H9 (cell line): ENCODE measurements at regions not wholly inside any gene's neighbourhood (a gene's known extent, or its start where the extent isn't known, plus 50 kb on each side); places are given as distances from the start of the nearest gene placed in this dataset.

Source experiments
- DNase-seq: peaks from one replicate; pipeline ENCODE4 v3.0.0-alpha.2; 2017
- H2AFZ ChIP-seq: one replicate; pipeline ENCODE4 v1.6.1; 2013; ENCODE audit warnings: mild to moderate bottlenecking, low read length, control low read depth, moderate library complexity
- H2AK5ac ChIP-seq: 2 replicates; pipeline ENCODE4 v1.6.1; 2013; ENCODE audit warnings: low read length, control low read depth, mixed read lengths; ENCODE audit not compliant: insufficient read length
- H2BK120ac ChIP-seq: one replicate; pipeline ENCODE4 v1.6.1; 2013; ENCODE audit warnings: low read depth, mild to moderate bottlenecking, low read length, control low read depth, inconsistent platforms; ENCODE audit not compliant: poor library complexity, severe bottlenecking
- H2BK12ac ChIP-seq: 2 replicates; pipeline ENCODE4 v1.6.1; 2013; ENCODE audit warnings: low read length, control low read depth, mixed read lengths, low read depth; ENCODE audit not compliant: insufficient read length
- H2BK15ac ChIP-seq: 2 replicates; pipeline ENCODE4 v1.6.1; 2013; ENCODE audit warnings: low read depth, low read length, control low read depth
- H2BK20ac ChIP-seq: one replicate; pipeline ENCODE4 v1.6.1; 2013; ENCODE audit warnings: low read depth, mild to moderate bottlenecking, low read length, control low read depth, inconsistent platforms; ENCODE audit not compliant: poor library complexity, severe bottlenecking
- H2BK5ac ChIP-seq: 2 replicates; pipeline ENCODE4 v1.6.1; 2013; ENCODE audit warnings: low read length, control low read depth, mixed read lengths; ENCODE audit not compliant: insufficient read length
- H3K14ac ChIP-seq: 2 replicates; pipeline ENCODE4 v1.6.1; 2013; ENCODE audit warnings: low read length, control low read depth; ENCODE audit not compliant: insufficient read depth
- H3K18ac ChIP-seq: 2 replicates; pipeline ENCODE4 v1.6.1; 2013; ENCODE audit warnings: low read depth, mild to moderate bottlenecking, mixed read lengths, low read length, control low read depth; ENCODE audit not compliant: insufficient read length
- H3K23ac ChIP-seq: 2 replicates; pipeline ENCODE4 v1.6.1; 2013; ENCODE audit warnings: low read length, control low read depth, mixed read lengths, low read depth; ENCODE audit not compliant: insufficient read length
- H3K23me2 ChIP-seq: 2 replicates; pipeline ENCODE4 v1.6.1; 2013; ENCODE audit warnings: low read depth, mild to moderate bottlenecking, mixed read lengths, low read length, control low read depth; ENCODE audit not compliant: insufficient read length, poor library complexity, severe bottlenecking
- H3K27ac ChIP-seq: 2 replicates; pipeline ENCODE4 v1.5.1; 2013; ENCODE audit warnings: low read length, control low read depth, mixed read lengths, low read depth; ENCODE audit not compliant: insufficient read length
- H3K27me3 ChIP-seq: 2 replicates; pipeline ENCODE4 v1.6.1; 2013; ENCODE audit warnings: low read length, control low read depth, inconsistent platforms; ENCODE audit not compliant: insufficient read depth
- H3K4ac ChIP-seq: 2 replicates; pipeline ENCODE4 v1.6.1; 2013; ENCODE audit warnings: low read depth, mild to moderate bottlenecking, control low read depth, inconsistent platforms, low read length, moderate library complexity
- H3K4me1 ChIP-seq: 2 replicates; pipeline ENCODE4 v1.6.1; 2013; ENCODE audit warnings: low read length, control low read depth, inconsistent platforms; ENCODE audit not compliant: insufficient read depth
- H3K4me2 ChIP-seq: 2 replicates; pipeline ENCODE4 v1.6.1; 2013; ENCODE audit warnings: low read length, control low read depth, mixed read lengths; ENCODE audit not compliant: insufficient read length, insufficient read depth
- H3K56ac ChIP-seq: 2 replicates; pipeline ENCODE4 v1.6.1; 2013; ENCODE audit warnings: low read depth, mild to moderate bottlenecking, mixed read lengths, low read length, control low read depth; ENCODE audit not compliant: insufficient read length
- H3K79me1 ChIP-seq: 2 replicates; pipeline ENCODE4 v1.6.1; 2013; ENCODE audit warnings: low read depth, mild to moderate bottlenecking, moderate library complexity, low read length, control low read depth, inconsistent platforms; ENCODE audit not compliant: insufficient read depth, poor library complexity, severe bottlenecking
- H3K79me2 ChIP-seq: 2 replicates; pipeline ENCODE4 v1.6.1; 2013; ENCODE audit warnings: low read length, control low read depth, inconsistent platforms; ENCODE audit not compliant: insufficient read depth
- H3K9ac ChIP-seq: 2 replicates; pipeline ENCODE4 v1.6.1; 2013; ENCODE audit warnings: low read length, control low read depth, mixed read lengths; ENCODE audit not compliant: insufficient read length; ENCODE audit errors: extremely low read depth
- H3K9me3 ChIP-seq: one replicate; pipeline ENCODE4 v1.6.1; 2013; ENCODE audit warnings: low read depth, low read length, inconsistent platforms; ENCODE audit not compliant: control insufficient read depth
- H3T11ph ChIP-seq: one replicate; pipeline ENCODE4 v1.6.1; 2013; ENCODE audit warnings: mild to moderate bottlenecking, low read length, control low read depth, inconsistent platforms
- H4K20me1 ChIP-seq: one replicate; pipeline ENCODE4 v1.6.1; 2013; ENCODE audit not compliant: control insufficient read depth, insufficient read length, insufficient read depth
- H4K5ac ChIP-seq: 2 replicates; pipeline ENCODE4 v1.6.1; 2013; ENCODE audit warnings: low read depth, mild to moderate bottlenecking, mixed read lengths, low read length, control low read depth; ENCODE audit not compliant: insufficient read length
- H4K8ac ChIP-seq: replicated peaks from 2 replicates; pipeline ENCODE4 v1.6.1; 2013; ENCODE audit warnings: low read length, control low read depth, mixed read lengths, low read depth; ENCODE audit not compliant: insufficient read length
- H4K91ac ChIP-seq: 2 replicates; pipeline ENCODE4 v1.6.1; 2013; ENCODE audit warnings: low read depth, mild to moderate bottlenecking, moderate library complexity, mixed read lengths, low read length, control low read depth; ENCODE audit not compliant: insufficient read length
- H3K27ac Mint-ChIP-seq, 3 experiments: 2 replicates in 2 of 3; 3 replicates in 1 of 3; pipeline ENCODE4 v1.8.0; 2020 to 2021; ENCODE audit warnings: mixed read lengths in 3 of 3, mild to moderate bottlenecking in 1 of 3, moderate library complexity in 1 of 3
- H3K27me3 Mint-ChIP-seq: 2 replicates; pipeline ENCODE4 v1.8.0; 2021; ENCODE audit warnings: low read depth, mild to moderate bottlenecking, moderate library complexity, mixed read lengths
- H3K36me3 Mint-ChIP-seq, 3 experiments: 2 replicates in 2 of 3; 3 replicates in 1 of 3; pipeline ENCODE4 v1.8.0; 2020 to 2021; ENCODE audit warnings: low read depth in 3 of 3, mixed read lengths in 3 of 3; ENCODE audit not compliant: insufficient read depth in 1 of 3
- H3K4me1 Mint-ChIP-seq, 2 experiments: 2 replicates each; pipeline ENCODE4 v1.8.0; 2020; ENCODE audit warnings: mixed read lengths in 2 of 2
- H3K4me3 Mint-ChIP-seq, 2 experiments: 2 replicates in 1 of 2; 3 replicates in 1 of 2; pipeline ENCODE4 v1.8.0; 2020 to 2021; ENCODE audit warnings: mild to moderate bottlenecking in 2 of 2, mixed read lengths in 2 of 2, moderate library complexity in 1 of 2
- H3K9me3 Mint-ChIP-seq, 2 experiments: 2 replicates in 1 of 2; 3 replicates in 1 of 2; pipeline ENCODE4 v1.8.0; 2020; ENCODE audit warnings: mild to moderate bottlenecking in 2 of 2, mixed read lengths in 2 of 2, moderate library complexity in 1 of 2
- WGBS: extraction: QIAGEN DNeasy Blood & Tissue Kit; methylation state at CpG from one replicate; pipeline ENCODE4 v1.1.7; 2013; ENCODE audit warnings: missing lambda C conversion rate, low lambda C conversion rate, mixed read lengths; ENCODE audit not compliant: insufficient read length; ENCODE audit errors: extremely low coverage; 5-methylcytosine and 5-hydroxymethylcytosine counted together
- TF ChIP-seq, protein P1 (sequence below): fragments of 200-600 bp; sonication (generic); conservative IDR thresholded peaks from 3 replicates; pipeline ENCODE4 v1.8.0; 2021; ENCODE audit warnings: antibody characterized with exemption, mild to moderate bottlenecking

DNA sequence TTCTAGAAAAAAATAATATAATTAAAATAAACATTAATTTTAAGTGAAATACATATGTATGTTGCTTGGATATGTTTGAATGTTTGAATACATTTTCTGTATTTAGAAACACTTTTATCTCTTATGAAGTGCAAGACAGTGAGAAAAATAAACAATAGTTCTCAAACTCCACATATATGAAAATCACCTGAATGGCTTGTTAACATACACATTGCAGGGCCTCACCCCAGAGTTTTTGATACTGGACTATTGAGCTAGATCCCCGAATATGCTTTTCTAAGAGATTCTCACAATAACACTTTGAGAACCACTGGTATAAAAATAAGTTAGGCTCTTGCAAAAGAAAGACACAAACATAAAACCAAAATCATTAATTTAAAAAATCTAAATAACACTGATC is 1570.3 kb upstream of the PRR20A start:
- no peak overlapping the region for H4K5ac ChIP-seq
- no peaks in the 10 kb centered on the region for H3K9me3 ChIP-seq
- DNase-seq, result no peak
- no peak overlapping the region for H3K4ac ChIP-seq
- H2BK120ac ChIP-seq, result no peak overlapping the region
- no CpG with 5 or more reads among the region's 1 CpG for WGBS
- TF ChIP-seq, protein P1, sequence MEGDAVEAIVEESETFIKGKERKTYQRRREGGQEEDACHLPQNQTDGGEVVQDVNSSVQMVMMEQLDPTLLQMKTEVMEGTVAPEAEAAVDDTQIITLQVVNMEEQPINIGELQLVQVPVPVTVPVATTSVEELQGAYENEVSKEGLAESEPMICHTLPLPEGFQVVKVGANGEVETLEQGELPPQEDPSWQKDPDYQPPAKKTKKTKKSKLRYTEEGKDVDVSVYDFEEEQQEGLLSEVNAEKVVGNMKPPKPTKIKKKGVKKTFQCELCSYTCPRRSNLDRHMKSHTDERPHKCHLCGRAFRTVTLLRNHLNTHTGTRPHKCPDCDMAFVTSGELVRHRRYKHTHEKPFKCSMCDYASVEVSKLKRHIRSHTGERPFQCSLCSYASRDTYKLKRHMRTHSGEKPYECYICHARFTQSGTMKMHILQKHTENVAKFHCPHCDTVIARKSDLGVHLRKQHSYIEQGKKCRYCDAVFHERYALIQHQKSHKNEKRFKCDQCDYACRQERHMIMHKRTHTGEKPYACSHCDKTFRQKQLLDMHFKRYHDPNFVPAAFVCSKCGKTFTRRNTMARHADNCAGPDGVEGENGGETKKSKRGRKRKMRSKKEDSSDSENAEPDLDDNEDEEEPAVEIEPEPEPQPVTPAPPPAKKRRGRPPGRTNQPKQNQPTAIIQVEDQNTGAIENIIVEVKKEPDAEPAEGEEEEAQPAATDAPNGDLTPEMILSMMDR, result no peak
- H3K4me3 Mint-ChIP-seq, result no peak overlapping the region
- peaks cover 0 to 16% (median 6%) of the 10 kb centered on the region in 3 experiments; a peak in 5 of 7 replicates for H3K36me3 Mint-ChIP-seq
- H2BK15ac ChIP-seq, result no peak overlapping the region
- H3K27me3 Mint-ChIP-seq, result no peaks in the 10 kb centered on the region
- H3K18ac ChIP-seq, result no peak overlapping the region
- no peak overlapping the region for H3K9ac ChIP-seq
- H3K27ac Mint-ChIP-seq, result no peak overlapping the region
- no peak overlapping the region for H3T11ph ChIP-seq
- H4K20me1 ChIP-seq, result no peaks in the 10 kb centered on the region
- no peak overlapping the region for H3K14ac ChIP-seq
- no peak overlapping the region for H2BK20ac ChIP-seq
- H4K8ac ChIP-seq, result no peak overlapping the region
- no peak overlapping the region for H3K56ac ChIP-seq
- H2AK5ac ChIP-seq, result no peak overlapping the region
- no peaks in the 10 kb centered on the region for H3K79me2 ChIP-seq
- no peak overlapping the region for H4K91ac ChIP-seq
- no peaks in the 10 kb centered on the region for H3K23me2 ChIP-seq
- no peaks in the 10 kb centered on the region for H3K9me3 Mint-ChIP-seq
- H3K4me2 ChIP-seq, result no peak overlapping the region
- no peaks in the 10 kb centered on the region for H3K4me1 ChIP-seq
- no peaks in the 10 kb centered on the region for H3K79me1 ChIP-seq
- H2BK5ac ChIP-seq, result no peak overlapping the region
- peaks cover 41% of the 10 kb centered on the region in 2 experiments for H3K4me1 Mint-ChIP-seq
- H3K23ac ChIP-seq, result no peak overlapping the region
- H2AFZ ChIP-seq, result no peak overlapping the region
- no peak overlapping the region for H3K27ac ChIP-seq
- no peaks in the 10 kb centered on the region for H3K27me3 ChIP-seq
- no peak overlapping the region for H2BK12ac ChIP-seq
